NCI-H526 (cell line): ENCODE measurements at regions not wholly inside any gene's neighbourhood (a gene's known extent, or its start where the extent isn't known, plus 50 kb on each side); places are given as distances from the start of the nearest gene placed in this dataset.

Source experiments
- DNase-seq, 2 experiments: peaks; one replicate each; lab custom pipeline; 2025; lab: John Stamatoyannopoulos, UW

- DNase-seq, result peak in 1 of 2 experiments; percentile 26
Measured at GRCh38 chr6:8589941-8590729, 154.8 kb upstream of the SLC35B3 start.

DNA sequence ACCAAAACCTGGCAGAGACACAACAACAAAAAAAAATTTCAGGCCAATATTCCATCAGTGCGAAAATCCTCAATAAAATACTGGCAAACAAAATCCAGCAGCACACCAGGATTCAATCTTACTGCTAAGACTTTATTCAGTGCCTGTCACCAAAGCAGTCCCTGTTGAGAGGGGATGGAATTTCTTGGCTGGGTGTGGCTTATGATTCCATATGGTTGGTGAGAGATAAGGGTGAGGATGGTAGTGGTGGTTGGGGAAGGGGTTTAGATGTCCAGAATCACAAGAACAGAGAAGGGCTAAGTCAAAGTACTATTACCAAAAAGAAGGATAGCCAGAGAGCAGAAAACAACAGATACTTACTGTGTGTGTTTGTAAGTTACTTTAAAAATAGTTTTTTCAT is 152.8 kb upstream of the SLC35B3 start:
- no peak for DNase-seq

GRCh38 chr6:8583291-8583690 is 147.9 kb upstream of the SLC35B3 start:
- no peak for DNase-seq

- peak in 1 of 2 experiments; percentile 3 for DNase-seq
Measured at GRCh38 chr6:8579372-8579771, 144.0 kb upstream of the SLC35B3 start.

- DNase-seq, result no peak
Measured at GRCh38 chr6:8578006-8578405, 142.7 kb upstream of the SLC35B3 start.

GRCh38 chr6:8574749-8575468 is 139.6 kb upstream of the SLC35B3 start:
- no peak for DNase-seq

- DNase-seq, result no peak
Measured at GRCh38 chr6:8574311-8574710, 139.0 kb upstream of the SLC35B3 start.

DNA sequence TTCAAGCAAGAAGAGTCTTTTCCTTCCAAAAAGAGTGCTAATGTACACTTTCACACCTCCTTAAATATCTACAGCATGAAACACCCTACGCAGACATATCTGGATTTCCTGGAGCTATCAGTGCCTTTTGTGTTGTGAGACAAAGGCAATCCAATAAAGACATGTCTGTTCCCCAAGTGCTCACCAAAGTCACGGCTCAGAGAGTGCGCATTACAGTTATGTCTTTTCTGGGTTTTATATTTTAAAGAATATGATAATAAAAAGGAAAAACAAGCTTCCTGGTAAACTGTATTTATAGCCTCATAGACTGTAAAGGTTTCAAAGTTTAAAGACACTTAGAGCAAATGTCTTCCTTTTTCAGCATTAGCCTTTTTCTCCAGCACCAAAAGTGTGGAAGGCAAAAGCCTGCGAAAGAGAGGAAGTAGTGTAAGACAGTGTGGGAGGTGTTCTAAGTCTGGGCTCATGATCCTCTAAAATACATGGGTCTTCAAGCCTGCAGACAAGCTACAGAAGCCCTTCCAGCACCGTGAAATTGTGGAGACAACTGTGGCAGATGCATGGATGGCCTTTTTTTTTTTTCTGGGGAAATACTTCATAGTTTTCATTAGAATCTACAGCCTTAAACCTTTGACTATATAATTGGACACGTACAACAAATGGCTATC is 135.0 kb upstream of the SLC35B3 start:
- no peak for DNase-seq

GRCh38 chr6:8562125-8562524 is 126.8 kb upstream of the SLC35B3 start:
- DNase-seq, result no peak

- DNase-seq, result no peak
Measured at GRCh38 chr6:8558953-8559352, 123.6 kb upstream of the SLC35B3 start.

DNA sequence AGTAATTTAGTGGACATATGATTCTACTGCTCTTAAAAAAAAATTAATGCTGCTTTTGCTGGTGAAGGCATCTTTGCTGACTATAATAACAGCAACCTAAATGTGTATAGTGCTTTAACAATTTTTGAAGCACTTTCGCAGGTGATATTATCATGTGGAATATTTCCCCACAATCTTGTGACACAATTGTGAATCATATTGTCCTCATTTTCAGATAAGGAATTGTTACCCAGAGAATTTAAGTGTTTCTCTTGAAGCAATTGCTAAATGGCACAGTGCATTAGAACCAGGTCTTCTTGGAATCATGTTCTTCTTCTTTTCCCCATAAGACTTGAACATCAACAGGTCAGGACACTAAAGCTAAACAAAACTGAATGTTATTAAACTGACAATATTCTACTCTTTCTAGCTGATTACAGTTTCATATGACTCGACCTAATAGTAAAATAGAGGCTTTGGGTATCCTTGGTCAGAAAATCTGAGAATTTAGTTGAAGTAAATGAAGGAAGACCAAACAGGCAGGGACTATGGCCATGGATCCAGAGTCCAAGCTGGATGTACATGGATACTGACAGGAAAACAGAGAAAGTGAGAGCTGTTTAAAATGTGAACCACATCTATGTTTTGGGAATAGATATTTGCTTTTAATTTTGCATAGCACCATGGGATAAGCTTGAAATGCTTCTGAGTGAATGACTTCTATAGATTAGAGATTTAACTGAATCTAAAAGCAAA is 121.8 kb upstream of the SLC35B3 start:
- DNase-seq, result no peak

DNA sequence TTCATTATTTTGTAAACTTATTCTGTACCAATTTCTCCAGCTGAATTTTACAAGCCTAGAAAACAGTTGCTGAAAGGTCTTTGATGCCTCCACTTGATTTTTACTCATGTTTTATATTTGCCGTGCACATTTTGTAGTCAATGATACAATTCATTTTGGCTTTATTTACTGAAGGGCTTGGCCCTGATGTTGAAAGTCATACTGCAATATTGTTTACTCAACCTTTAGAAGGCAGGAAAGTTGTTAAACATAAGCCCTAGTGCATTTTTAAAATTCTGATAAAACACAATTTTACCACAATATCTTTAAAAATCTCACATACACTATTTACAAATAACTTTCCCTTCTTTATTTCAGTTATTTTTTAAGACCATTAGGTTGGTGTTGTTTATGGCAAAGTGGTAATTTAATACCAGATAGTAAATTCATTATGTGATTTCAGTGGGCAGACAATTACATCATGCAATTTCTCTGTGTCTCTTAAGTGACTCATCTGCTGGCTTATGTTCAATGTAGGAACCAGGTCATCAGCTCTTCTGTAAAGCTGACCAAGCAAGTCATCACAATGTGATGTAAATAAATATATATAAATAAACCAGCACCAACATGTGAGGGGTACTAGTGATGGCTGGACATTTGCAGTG is 121.1 kb upstream of the SLC35B3 start:
- peak in 1 of 2 experiments; percentile 0 for DNase-seq

GRCh38 chr6:8551993-8552392 is 116.6 kb upstream of the SLC35B3 start:
- no peak for DNase-seq

GRCh38 chr6:8551386-8551785 is 116.0 kb upstream of the SLC35B3 start:
- no peak for DNase-seq

- no peak for DNase-seq
Measured at GRCh38 chr6:8549074-8549790, 113.9 kb upstream of the SLC35B3 start.

GRCh38 chr6:8546496-8546895 is 111.2 kb upstream of the SLC35B3 start:
- DNase-seq, result no peak

GRCh38 chr6:8545336-8545735 is 110.0 kb upstream of the SLC35B3 start:
- DNase-seq, result no peak

GRCh38 chr6:8543714-8544113 is 108.4 kb upstream of the SLC35B3 start:
- DNase-seq, result no peak

- DNase-seq, result peak in 1 of 2 experiments; percentile 20
Measured at GRCh38 chr6:8539453-8539852, 104.1 kb upstream of the SLC35B3 start.

GRCh38 chr6:8536122-8536521 is 100.8 kb upstream of the SLC35B3 start:
- DNase-seq, result no peak

DNA sequence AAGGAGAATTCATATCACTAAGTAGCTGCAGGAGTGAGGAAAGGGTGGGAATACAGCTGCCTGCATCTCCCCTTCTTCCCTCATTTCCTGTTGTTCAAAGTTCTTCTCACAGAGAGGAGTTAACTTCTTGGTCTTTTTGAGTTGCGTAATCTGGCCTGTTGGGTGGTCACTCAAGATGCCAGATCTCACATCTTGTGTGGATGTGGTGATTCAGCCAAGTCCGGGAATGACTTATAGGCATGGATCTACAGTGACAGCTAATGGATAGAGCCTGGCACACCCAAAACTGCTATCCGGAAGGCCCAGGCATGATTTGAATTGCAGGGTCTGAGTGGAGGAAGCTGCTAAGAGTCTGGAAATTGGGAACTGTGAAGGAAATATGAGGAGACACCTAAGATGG is 100.2 kb upstream of the SLC35B3 start:
- DNase-seq, result no peak
